ENCODE measurements at regions not wholly inside any gene's neighbourhood (a gene's known extent, or its start where the extent isn't known, plus 50 kb on each side); places are given as distances from the start of the nearest gene placed in this dataset.
A peak's percentile ranks its signal among the peaks of the same experiment; 100 is the strongest.

- no peak overlapping the region for H3K4me3 ChIP-seq
- DNase-seq (ENCODE audit: low spot score in 2 of 2) = peak in 1 of 2 donors; percentile 37
- H3K27me3 ChIP-seq = no peaks in the 10 kb centered on the region
- intact Hi-C loops (cut with DNase I) = no loop called here
- TF ChIP-seq, protein P1, sequence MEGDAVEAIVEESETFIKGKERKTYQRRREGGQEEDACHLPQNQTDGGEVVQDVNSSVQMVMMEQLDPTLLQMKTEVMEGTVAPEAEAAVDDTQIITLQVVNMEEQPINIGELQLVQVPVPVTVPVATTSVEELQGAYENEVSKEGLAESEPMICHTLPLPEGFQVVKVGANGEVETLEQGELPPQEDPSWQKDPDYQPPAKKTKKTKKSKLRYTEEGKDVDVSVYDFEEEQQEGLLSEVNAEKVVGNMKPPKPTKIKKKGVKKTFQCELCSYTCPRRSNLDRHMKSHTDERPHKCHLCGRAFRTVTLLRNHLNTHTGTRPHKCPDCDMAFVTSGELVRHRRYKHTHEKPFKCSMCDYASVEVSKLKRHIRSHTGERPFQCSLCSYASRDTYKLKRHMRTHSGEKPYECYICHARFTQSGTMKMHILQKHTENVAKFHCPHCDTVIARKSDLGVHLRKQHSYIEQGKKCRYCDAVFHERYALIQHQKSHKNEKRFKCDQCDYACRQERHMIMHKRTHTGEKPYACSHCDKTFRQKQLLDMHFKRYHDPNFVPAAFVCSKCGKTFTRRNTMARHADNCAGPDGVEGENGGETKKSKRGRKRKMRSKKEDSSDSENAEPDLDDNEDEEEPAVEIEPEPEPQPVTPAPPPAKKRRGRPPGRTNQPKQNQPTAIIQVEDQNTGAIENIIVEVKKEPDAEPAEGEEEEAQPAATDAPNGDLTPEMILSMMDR (IDR thresholded peaks at IDR 0.05) = no peak
- H3K9me3 ChIP-seq = no peaks in the 10 kb centered on the region
- H3K36me3 ChIP-seq = no peaks in the 10 kb centered on the region
- no peaks in the 10 kb centered on the region for H3K4me1 ChIP-seq
- no peak overlapping the region for H3K27ac ChIP-seq
Measured at GRCh38 chr11:45483416-45483815, 182.0 kb downstream of the CHST1 start.

- no peak overlapping the region for H3K27ac ChIP-seq
- no peaks in the 10 kb centered on the region for H3K27me3 ChIP-seq
- intact Hi-C loops (cut with DNase I) = no loop called here
- no peak overlapping the region for H3K4me3 ChIP-seq
- TF ChIP-seq, protein P1 (IDR thresholded peaks at IDR 0.05) = no peak
- H3K4me1 ChIP-seq = no peaks in the 10 kb centered on the region
- H3K36me3 ChIP-seq = no peaks in the 10 kb centered on the region
- peak in 1 of 2 donors; percentile 52 for DNase-seq (ENCODE audit: low spot score in 2 of 2)
- no peaks in the 10 kb centered on the region for H3K9me3 ChIP-seq
Measured at GRCh38 chr11:45482331-45482730, 183.1 kb downstream of the CHST1 start.

DNA sequence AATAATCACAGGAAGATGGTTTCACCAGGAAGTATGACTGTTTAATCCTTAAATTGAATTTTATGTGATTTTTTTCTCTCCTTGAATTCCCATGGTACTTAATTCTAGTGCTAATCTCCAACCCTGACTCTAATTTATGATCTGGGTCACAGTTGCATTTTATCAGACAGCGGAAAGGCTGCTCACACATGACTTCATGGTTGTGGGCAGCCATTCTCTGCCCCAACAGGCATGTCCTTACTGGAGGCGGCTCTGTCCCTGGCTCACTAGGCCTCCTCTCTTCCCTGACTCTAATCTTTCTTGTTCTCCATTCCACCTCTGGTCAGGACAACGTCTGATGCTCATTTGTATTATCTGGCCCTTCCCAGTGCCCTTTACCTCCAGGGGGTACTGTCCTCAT, 184.4 kb downstream of the CHST1 start:
- Histone ChIP-seq H3K4me3 (no peak overlapping the region), H3K9me3 (no peaks in the 10 kb centered on the region), H3K27me3 (no peaks in the 10 kb centered on the region), H3K4me1 (no peaks in the 10 kb centered on the region), H3K27ac (no peak overlapping the region), H3K36me3 (no peaks in the 10 kb centered on the region)
- intact Hi-C loops (cut with DNase I) = no loop called here
- DNase-seq (ENCODE audit: low spot score in 2 of 2) = peak in 1 of 2 donors; percentile 15
- TF ChIP-seq, protein P1 (IDR thresholded peaks at IDR 0.05) = no peak

GRCh38 chr11:45477588-45477987, 187.8 kb downstream of the CHST1 start:
- H3K36me3 ChIP-seq = no peaks in the 10 kb centered on the region
- no peak overlapping the region for H3K4me3 ChIP-seq
- intact Hi-C loops (cut with DNase I) = no loop called here
- H3K4me1 ChIP-seq = no peaks in the 10 kb centered on the region
- no peak for DNase-seq (ENCODE audit: low spot score in 2 of 2)
- H3K27me3 ChIP-seq = no peaks in the 10 kb centered on the region
- TF ChIP-seq, protein P1 (IDR thresholded peaks at IDR 0.05) = no peak
- no peaks in the 10 kb centered on the region for H3K9me3 ChIP-seq
- no peak overlapping the region for H3K27ac ChIP-seq

DNA sequence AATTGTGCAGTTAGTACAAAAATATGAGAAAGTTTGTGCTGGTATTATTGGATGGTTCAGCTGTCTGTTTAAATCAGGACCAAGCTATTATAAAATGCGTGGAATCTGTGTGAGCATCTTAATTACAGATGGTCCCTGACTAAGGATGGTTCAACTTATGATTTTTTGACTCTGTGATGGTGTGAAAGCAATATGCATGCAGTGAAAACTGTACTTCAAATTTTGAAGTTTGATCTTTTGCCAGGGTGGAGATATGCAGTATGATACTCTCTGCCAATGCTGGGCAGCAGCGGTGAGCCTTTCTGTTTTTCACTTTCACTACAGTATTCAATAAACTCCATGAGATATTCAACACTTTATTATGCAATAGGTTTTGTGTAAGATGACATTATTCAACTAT, 189.3 kb downstream of the CHST1 start:
- TF ChIP-seq, protein P1 (IDR thresholded peaks at IDR 0.05) = no peak
- Histone ChIP-seq H3K27ac (no peak overlapping the region), H3K9me3 (no peaks in the 10 kb centered on the region), H3K27me3 (no peaks in the 10 kb centered on the region), H3K36me3 (no peaks in the 10 kb centered on the region), H3K4me3 (no peak overlapping the region), H3K4me1 (no peaks in the 10 kb centered on the region)
- intact Hi-C loops (cut with DNase I) = no loop called here
- DNase-seq (ENCODE audit: low spot score in 2 of 2) = no peak

GRCh38 chr11:45475173-45475572, 189.0 kb upstream of the SYT13 start:
- no peaks in the 10 kb centered on the region for H3K36me3 ChIP-seq
- no peak overlapping the region for H3K27ac ChIP-seq
- H3K4me1 ChIP-seq = no peaks in the 10 kb centered on the region
- DNase-seq (ENCODE audit: low spot score in 2 of 2) = no peak
- H3K4me3 ChIP-seq = no peak overlapping the region
- TF ChIP-seq, protein P1 (IDR thresholded peaks at IDR 0.05) = no peak
- no peaks in the 10 kb centered on the region for H3K9me3 ChIP-seq
- H3K27me3 ChIP-seq = no peaks in the 10 kb centered on the region
- intact Hi-C loops (cut with DNase I) = no loop called here

Data from ascending aorta (tissue), 2 donors.